GM18951 (cell line): ENCODE measurements at regions not wholly inside any gene's neighbourhood (a gene's known extent, or its start where the extent isn't known, plus 50 kb on each side); places are given as distances from the start of the nearest gene placed in this dataset.

ENCODE experiments used
- POLR2A ChIP-seq: IDR thresholded peaks from 4 replicates; pipeline ENCODE4 v1.6.1; 2011; ENCODE audit warnings: mild to moderate bottlenecking; ENCODE audit not compliant: insufficient read length, insufficient read depth; ENCODE audit errors: extremely low read depth
- in situ Hi-C: fragments of 300-500 bp; cut with MboI; formaldehyde crosslinking; loops from one replicate; pipeline ENCODE4 v1.12.0; 2022; ENCODE audit warnings: low sequenced_read_pairs, mixed read lengths, inconsistent platforms; ENCODE audit not compliant: unreplicated experiment

DNA sequence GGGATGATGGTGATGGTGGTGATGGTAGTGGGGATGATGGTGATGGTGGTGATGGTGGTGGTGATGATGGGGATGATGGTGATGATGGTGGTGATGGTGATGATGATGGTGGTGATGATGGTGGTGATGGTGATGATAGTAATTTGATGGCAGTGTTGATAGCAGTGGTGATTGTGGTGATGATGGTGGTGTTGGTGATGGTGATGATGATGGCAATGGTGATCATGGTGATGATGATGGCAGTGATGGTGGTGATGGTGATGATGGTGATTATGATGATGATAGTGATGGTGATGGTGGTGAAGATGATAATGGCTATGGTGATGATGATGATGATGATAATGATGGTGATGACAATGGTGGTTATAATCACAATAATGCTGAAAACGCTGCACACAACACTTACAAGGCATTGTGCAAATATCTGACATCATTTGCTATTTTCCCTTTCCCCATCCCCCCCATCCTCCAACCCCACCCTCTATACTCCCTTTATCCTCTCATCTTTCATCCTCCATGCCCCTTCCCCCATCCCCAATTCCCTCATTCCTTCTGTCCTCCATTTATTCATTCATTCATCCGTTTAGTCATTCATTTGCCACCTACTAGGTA, 230.1 kb downstream of the BRD1 start:
- in situ Hi-C loops, result no loop called here
- TF ChIP-seq POLR2A, result no peak

DNA sequence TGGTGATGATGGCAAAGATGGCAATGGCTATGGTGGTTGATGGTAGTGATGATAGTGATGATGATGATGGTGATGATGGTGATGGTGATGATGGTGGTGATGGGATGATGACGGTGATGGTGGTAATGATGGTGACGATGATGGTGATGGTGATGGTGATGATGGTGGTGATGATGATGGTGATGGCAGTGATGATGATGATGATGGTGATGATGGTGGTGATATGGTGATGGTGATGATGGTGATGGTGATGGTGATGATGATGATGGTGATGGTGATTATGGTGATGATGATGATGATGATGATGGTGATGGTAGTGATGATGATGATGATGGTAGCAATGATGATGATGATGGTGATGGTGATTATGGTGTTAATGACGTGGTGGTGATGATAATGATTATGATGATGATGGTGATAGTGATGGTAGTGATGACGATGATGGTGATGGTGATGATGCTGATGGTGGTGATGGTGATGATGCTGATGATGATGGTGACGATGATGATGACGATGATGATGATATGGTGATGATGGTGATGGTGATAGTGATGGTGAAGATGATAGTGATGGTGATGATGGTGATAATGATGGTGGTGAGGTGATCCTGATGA, 232.1 kb downstream of the BRD1 start:
- no peak for TF ChIP-seq POLR2A
- in situ Hi-C loops, result no loop called here

DNA sequence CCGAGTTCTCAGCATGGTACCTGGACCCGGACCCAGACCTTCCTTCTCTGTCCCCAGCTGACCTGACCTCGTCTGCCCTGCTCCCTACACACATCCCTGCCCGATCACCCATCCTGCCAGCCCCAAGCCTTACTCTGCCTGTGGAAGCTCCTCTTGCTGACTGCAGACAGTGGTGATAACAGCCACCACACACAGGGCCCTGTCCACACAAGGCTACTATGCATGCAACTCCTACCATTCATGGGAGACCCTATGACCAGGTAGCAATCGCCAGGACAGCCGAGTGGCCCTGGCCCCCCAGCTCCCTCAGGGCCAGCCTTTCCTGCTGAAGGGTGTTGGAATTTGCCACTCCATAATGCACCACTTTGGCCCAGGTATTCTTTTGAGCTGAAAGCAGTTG, 233.6 kb downstream of the BRD1 start:
- in situ Hi-C loops, result no loop called here
- TF ChIP-seq POLR2A, result no peak

DNA sequence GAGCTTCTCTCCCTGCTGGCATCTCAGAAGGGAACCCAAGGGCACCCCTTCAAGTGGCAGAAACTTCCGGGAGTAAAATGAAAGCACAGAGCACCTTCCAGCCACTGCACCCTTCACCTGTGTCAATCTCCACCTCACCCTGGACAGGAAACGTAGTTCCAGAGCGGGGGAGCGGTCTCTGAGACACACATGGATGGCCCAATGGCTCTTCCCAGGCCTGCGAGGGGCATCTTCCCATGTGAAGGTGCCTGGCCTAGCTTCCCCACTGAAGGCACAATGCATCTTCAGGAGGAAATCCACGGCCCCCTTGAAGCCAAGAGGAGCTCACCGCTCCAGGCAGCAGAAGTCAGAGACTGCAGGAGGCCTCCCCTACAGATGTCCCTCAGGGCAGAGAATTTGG, 234.2 kb downstream of the BRD1 start:
- in situ Hi-C loops, result no loop called here
- TF ChIP-seq POLR2A, result no peak

DNA sequence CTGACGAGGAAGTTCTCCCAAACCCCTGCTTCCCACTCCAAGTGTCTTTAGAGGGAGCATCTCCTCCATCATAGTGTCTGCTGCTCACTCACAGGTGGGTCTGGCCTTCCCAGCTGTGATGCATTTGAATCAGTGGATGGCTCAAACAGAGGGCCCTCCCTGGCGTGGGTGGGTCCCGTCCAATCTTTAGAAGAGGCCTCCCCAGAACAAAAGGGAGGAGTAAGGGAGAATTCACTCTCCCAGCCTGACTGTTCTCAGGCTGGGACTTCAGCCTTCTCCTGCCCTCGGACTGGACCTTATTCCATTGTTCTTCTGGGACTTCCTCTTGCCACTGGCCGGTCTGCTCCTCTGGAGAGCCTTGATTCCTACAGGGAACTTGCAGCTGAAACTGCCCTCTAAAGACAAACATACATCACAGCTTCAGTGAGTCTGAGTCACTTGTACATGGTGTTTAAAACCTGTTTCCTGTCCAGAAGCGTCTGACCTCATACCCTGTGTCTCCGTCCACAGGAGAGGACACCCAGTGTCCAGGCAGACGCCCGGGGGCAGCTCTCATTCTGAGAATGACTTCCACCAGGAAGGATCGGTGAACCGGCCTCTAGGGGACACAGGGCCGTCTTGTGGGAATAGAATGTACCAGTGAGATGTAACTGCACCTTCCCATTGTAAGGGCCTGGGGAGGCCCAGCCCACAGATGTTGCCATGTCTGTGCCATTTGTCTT, 234.7 kb downstream of the BRD1 start:
- in situ Hi-C loops, result no loop called here
- no peak for TF ChIP-seq POLR2A

DNA sequence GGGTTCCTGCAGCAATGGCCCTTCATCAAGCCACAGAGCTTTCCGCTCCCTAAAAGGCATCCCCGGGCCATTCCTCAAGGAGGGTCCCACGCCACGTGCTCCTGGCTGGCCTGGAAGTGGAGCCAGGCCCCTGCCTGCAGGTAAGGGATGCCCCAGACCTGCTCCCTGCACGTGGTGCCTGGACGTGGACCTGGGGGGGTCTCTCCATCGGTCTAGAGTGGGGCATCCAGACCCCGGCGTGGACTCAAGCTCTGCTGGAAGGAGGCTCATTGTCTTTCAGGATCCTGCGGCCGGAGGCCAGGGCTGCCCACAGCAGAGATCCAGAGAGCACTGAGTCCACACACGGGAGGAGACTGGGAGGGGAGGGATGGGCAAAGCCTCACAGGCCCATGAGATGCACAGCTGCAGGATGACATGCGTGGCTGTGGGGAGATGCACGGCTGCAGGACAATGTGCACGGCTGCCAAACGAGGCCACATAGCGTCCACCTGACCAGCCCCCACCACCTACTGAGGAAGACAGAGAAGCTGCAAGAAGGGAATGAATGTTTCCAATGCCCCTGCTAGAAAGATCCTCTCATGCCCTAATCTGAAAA, 236.7 kb downstream of the BRD1 start:
- no peak for TF ChIP-seq POLR2A
- in situ Hi-C loops, result no loop called here

DNA sequence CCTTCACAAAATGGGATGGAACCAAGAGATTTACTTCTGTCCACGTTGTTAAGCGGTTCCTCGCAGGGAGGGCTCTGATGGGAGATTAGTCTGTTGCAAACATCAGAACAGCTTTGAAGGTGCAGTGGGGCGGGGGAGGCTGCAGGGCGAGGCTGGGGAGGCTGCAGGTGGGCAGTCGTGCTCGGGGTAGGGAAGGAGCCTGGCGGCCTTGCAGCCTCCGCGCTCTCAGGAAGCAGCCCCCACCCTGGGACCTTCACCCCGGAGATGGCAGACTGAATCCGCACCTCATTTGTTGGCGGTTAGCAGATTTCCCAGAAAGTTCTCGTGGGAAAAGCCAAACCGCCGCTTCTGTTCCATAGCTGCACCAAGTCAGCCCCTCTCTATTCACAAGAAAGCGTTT, 237.3 kb downstream of the BRD1 start:
- in situ Hi-C loops, result no loop called here
- no peak for TF ChIP-seq POLR2A

DNA sequence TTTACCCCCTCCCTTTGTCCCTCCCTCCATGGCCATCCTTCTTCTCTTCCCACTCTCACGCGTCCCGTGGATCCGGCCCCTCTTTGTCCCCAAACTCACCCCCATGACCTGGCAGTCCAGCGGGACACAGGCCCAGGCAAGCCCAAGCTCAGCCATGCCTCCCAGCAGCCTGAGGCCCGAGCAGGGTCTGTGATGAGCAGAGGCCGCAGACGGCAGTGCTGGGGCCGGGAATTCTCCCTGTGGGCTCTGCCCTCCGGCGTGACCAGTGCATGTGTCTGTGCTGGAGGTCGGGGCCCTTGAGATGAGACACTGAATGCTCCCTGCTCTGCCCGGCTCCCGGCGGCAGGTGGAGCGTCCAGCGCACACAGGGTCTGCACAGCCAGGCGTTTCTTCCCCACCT, 237.9 kb downstream of the BRD1 start:
- TF ChIP-seq POLR2A, result no peak
- in situ Hi-C loops, result no loop called here

DNA sequence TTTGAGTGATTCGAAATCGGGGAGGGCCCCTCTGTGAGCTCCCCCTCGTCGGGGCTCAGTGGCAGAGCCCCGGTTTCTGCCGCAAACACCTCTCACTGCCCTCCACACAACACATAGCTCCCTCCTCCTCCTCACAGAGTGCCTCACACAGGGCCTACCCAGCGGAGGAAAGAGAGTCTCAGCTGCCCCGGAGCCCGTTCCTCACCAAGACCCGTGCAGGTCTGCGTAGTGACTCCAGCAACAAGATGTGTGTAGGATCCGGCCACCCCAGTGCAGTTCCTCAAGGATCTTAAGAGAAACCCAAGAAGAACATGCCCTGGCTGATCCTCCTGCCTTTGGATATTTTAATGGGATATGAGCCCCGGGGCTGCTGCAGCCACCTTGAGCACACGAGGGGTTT, 238.4 kb downstream of the BRD1 start:
- no peak for TF ChIP-seq POLR2A
- in situ Hi-C loops, result no loop called here

DNA sequence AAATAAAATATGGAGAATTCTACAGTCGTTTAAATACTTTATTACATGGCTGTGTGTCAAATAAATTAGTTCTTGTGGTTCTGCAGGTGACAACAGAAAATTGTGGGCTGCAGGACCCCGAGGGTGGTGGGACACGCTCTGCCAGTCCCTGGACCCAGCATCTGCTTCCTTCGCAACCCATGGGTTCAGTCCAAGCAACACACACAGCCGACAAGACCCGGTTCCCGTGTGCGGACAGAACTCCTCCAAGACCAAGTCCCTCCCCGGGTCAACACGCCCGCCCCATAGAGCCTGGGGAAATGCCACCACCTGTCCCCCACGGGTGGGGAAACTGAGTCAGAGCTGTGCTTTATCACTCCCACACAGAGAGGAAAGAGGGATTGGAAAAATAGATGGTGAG, 238.9 kb downstream of the BRD1 start:
- TF ChIP-seq POLR2A, result no peak
- in situ Hi-C loops, result no loop called here

DNA sequence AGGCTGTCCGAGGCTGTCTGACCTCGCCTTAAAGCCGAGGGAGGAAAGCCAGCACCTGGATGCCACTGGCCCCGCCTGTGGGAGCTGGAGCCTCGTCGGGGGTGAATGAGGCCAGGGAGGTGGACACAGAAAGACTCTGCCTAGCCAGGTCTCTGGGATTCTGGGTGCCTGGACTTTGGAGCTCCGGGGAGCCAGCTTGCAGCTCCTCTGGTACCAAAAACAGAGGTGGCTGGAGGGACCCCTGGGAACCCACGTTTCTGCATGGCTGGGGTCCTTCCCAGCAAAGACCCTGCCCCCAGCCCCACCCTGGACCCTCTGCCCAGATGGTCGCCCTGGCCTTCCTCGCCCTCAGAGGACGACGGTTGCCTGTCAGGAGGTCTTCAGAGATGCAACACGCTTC, 239.7 kb downstream of the BRD1 start:
- in situ Hi-C loops, result no loop called here
- TF ChIP-seq POLR2A, result no peak

DNA sequence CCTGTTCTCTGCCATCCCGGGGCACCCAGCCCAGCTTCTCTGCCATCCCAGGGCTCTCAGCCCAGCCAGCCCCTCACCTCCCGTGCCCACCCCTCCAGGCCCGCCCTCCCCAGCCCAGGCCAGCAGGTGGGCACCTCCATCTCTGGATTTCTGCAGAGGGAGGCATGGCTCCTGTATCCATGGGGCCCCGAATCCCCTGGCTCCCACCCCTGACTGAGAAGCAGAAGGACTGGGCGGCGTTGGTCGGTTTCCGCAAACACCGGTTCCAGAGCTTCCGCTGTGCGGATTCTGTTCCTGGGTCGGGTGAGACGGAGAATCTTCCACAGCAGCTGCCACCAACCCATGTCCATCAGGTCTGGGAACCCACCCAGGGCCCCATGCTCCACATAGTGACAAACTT, 240.3 kb downstream of the BRD1 start:
- no peak for TF ChIP-seq POLR2A
- in situ Hi-C loops, result no loop called here

DNA sequence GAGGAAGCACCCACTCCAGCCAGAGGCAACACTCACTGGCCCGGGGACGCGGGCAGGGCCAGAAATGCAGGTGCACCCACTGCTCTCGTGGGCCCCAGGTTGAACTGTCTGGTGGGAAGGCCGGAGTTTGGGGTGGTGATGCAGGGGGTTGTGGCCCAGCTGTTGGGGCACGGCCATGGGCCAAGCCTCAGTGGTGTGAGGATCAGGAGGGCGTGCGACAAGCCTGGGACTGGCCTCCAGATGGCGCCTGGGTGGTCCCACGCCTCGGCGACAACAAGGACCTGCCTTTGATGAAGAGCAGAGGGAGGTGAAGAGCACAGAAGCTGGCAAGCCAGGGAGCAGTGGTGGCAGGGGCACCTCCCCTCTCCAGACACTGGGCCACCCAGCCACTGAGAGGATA, 240.8 kb downstream of the BRD1 start:
- in situ Hi-C loops, result no loop called here
- TF ChIP-seq POLR2A, result no peak
